ENCODE measurements at regions not wholly inside any gene's neighbourhood (a gene's known extent, or its start where the extent isn't known, plus 50 kb on each side); places are given as distances from the start of the nearest gene placed in this dataset.
A peak's percentile ranks its signal among the peaks of the same experiment; 100 is the strongest.

DNA sequence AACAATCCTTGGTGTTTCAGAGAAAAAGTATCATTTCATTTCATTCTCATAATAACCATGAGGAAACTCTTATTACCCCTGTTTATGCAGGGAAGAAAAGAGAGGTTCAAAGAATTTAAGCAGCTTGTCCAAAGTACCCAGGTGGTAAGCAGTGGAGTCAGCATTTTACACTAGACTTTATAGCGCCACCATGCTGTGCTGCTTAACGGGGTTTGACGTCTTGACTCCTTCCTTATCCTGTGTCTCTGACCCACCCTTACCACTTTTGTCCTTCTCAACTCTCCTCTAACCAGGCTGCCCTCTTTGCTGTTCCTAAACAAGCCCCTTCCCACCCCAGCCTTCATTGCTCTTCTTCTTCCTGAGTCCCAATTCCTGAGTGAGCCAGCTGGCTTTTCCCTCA is 117.0 kb upstream of the AHR start:
- no peak overlapping the region for H3K4me3 ChIP-seq (ENCODE audit: control insufficient read depth, low read depth, low read length)
- no peak for TF ChIP-seq CTCF (IDR thresholded peaks at IDR 0.05; ENCODE audit: control insufficient read depth, insufficient read depth, low read depth, low read length, missing control alignments)
- no peak for DNase-seq (ENCODE audit: low read depth)

GRCh38 chr7:17183630-17184328 is 114.7 kb upstream of the AHR start:
- no peak for TF ChIP-seq CTCF (IDR thresholded peaks at IDR 0.05; ENCODE audit: control insufficient read depth, insufficient read depth, low read depth, low read length, missing control alignments)
- no peak overlapping the region for H3K4me3 ChIP-seq (ENCODE audit: control insufficient read depth, low read depth, low read length)
- peak; percentile 51 for DNase-seq (ENCODE audit: low read depth)

- no peak for TF ChIP-seq CTCF (IDR thresholded peaks at IDR 0.05; ENCODE audit: control insufficient read depth, insufficient read depth, low read depth, low read length, missing control alignments)
- no peak overlapping the region for H3K4me3 ChIP-seq (ENCODE audit: control insufficient read depth, low read depth, low read length)
- peak; percentile 31 for DNase-seq (ENCODE audit: low read depth)
Observed at GRCh38 chr7:17184805-17185689, 113.4 kb upstream of the AHR start.

DNA sequence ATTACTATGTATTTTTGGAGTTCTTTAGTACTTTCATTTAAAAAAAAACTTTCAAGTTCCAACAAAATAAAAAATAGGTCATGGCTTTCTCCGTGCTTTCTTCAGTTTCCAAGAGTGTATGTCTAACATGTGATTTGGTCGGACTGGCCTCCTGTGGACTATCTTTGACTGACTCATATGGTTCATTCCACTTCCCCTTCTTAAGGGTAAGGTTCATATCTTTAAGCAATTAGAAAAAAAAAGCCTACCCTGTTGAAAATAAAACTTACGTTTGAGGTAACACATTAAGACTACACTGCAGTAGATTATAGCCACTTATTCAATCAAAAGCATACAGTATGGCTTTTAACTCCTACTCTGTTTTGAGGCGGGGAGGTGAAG is 112.8 kb upstream of the AHR start:
- peak; percentile 53 for DNase-seq (ENCODE audit: low read depth)
- no peak for TF ChIP-seq CTCF (IDR thresholded peaks at IDR 0.05; ENCODE audit: control insufficient read depth, insufficient read depth, low read depth, low read length, missing control alignments)
- no peak overlapping the region for H3K4me3 ChIP-seq (ENCODE audit: control insufficient read depth, low read depth, low read length)

GRCh38 chr7:17186745-17187530 is 111.5 kb upstream of the AHR start:
- no peak for TF ChIP-seq CTCF (IDR thresholded peaks at IDR 0.05; ENCODE audit: control insufficient read depth, insufficient read depth, low read depth, low read length, missing control alignments)
- no peak for DNase-seq (ENCODE audit: low read depth)
- no peak overlapping the region for H3K4me3 ChIP-seq (ENCODE audit: control insufficient read depth, low read depth, low read length)

DNA sequence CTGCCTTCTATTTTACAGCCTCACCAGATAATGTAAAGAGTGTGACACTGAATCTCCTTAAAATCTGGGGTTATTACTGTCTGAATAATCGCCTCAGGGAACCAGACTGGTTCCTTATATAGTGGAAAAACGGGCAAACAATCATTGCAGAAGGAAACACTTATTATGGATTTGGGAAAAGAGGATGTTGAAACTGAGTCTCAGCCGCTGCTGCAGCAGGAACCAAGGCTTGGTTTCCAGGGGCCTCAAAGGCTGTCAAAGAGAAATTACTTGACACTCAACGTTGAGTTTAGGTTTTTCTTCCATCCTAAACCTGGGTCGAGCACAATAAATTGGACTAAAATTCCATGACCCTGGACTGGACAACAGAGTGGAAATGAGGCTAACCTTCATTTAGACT is 103.8 kb upstream of the AHR start:
- DNase-seq (ENCODE audit: low read depth), result no peak
- TF ChIP-seq CTCF (IDR thresholded peaks at IDR 0.05; ENCODE audit: control insufficient read depth, insufficient read depth, low read depth, low read length, missing control alignments), result no peak

More for the DNA sequence above, 103.8 kb upstream of the AHR start:
- no peak overlapping the region for H3K4me3 ChIP-seq (ENCODE audit: control insufficient read depth, low read depth, low read length)
